ENCODE measurements at regions not wholly inside any gene's neighbourhood (a gene's known extent, or its start where the extent isn't known, plus 50 kb on each side); places are given as distances from the start of the nearest gene placed in this dataset.
"Not testable (repeated sequence)": the region's sequence is repeated elsewhere in the genome, so short reads cannot be mapped to it uniquely, and the experiment has no call there.

DNA sequence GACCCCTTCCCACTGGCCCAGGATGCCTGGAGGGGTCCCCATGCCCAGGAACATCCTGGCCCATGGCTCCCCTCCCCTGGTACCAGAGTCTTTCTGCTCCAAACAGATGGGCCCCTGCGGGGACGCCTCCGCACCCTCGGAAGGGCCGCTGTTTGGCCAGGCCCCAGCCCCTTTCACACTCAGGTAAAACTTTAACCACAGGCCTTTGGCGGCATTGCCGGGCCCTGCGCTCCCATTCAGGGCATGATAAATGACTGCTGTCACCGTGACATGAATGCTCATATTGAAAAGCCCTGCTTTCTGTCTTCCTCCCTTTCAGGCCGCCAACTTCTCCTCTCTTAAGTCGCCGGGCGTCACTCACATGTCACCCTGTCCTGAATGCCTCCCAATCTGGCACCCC lies 141.5 kb upstream of the TOP1 start:
- Histone ChIP-seq H3K4me1 (ENCODE audit: control insufficient read depth in 2 of 2, insufficient read depth in 2 of 2, low read length in 2 of 2) (no peaks in the 10 kb centered on the region), H3K4me2 (replicated peaks; ENCODE audit: low read depth, low read length, poor library complexity, severe bottlenecking) (no peak overlapping the region), H3K4me3 (ENCODE audit: control extremely low read depth in 1 of 5, extremely low read depth in 1 of 5, insufficient read depth in 1 of 5, low read depth in 2 of 5, low read length in 4 of 5) (no peak overlapping the region), H4K20me1 (ENCODE audit: control insufficient read depth, insufficient read depth, low read length, poor library complexity, severe bottlenecking) (no peaks in the 10 kb centered on the region), H3K27ac (ENCODE audit: low read length in 2 of 2) (no peak overlapping the region), H3K27me3 (replicated peaks in 1 of 4; ENCODE audit: control extremely low read depth in 1 of 4, control insufficient read depth in 3 of 4, insufficient read depth in 4 of 4, low read length in 3 of 4) (peaks cover 0 to 3% (median 0%) of the 10 kb centered on the region in 4 experiments), H3K9me3 (ENCODE audit: control extremely low read depth in 1 of 3, control insufficient read depth in 2 of 3, insufficient read depth in 1 of 3, low read length in 2 of 3) (no peaks in the 10 kb centered on the region), H3K9ac (ENCODE audit: low read length) (no peak overlapping the region), H3K36me3 (replicated peaks in 1 of 2; ENCODE audit: control extremely low read depth in 1 of 2, control insufficient read depth in 1 of 2, extremely low read depth in 1 of 2, insufficient read depth in 2 of 2, low read length in 1 of 2) (no peaks in the 10 kb centered on the region), H3K79me2 (ENCODE audit: control insufficient read depth, insufficient read depth, low read length) (no peaks in the 10 kb centered on the region), H2AFZ (ENCODE audit: insufficient read depth, low read depth, low read length, poor library complexity, severe bottlenecking) (no peak overlapping the region)
- Mint-ChIP-seq H3K9me3 (ENCODE audit: insufficient read depth) (no peaks in the 10 kb centered on the region), H3K27ac (no peak overlapping the region), H3K4me3 (no peak overlapping the region), H3K4me1 (no peaks in the 10 kb centered on the region), H3K27me3 (peaks cover 3% of the 10 kb centered on the region)
- no peak for ATAC-seq (ENCODE audit: low read depth)
- WGBS (ENCODE audit: insufficient coverage): 43% methylated on average over 12 of the region's 13 CpGs
- ChIA-PET POLR2A (no interaction called here), CTCF (no interaction called here)
- DNase-seq: no peak
- intact Hi-C loops (cut with micrococcal nuclease): no loop called here
- TF ChIP-seq, protein P1, sequence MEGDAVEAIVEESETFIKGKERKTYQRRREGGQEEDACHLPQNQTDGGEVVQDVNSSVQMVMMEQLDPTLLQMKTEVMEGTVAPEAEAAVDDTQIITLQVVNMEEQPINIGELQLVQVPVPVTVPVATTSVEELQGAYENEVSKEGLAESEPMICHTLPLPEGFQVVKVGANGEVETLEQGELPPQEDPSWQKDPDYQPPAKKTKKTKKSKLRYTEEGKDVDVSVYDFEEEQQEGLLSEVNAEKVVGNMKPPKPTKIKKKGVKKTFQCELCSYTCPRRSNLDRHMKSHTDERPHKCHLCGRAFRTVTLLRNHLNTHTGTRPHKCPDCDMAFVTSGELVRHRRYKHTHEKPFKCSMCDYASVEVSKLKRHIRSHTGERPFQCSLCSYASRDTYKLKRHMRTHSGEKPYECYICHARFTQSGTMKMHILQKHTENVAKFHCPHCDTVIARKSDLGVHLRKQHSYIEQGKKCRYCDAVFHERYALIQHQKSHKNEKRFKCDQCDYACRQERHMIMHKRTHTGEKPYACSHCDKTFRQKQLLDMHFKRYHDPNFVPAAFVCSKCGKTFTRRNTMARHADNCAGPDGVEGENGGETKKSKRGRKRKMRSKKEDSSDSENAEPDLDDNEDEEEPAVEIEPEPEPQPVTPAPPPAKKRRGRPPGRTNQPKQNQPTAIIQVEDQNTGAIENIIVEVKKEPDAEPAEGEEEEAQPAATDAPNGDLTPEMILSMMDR (IDR thresholded peaks at IDR 0.05): no peak
- no peak for TF ChIP-seq EZH2 (IDR thresholded peaks at IDR 0.05; ENCODE audit: borderline replicate concordance, insufficient read depth, low read depth, low read length, poor library complexity, severe bottlenecking)

DNA sequence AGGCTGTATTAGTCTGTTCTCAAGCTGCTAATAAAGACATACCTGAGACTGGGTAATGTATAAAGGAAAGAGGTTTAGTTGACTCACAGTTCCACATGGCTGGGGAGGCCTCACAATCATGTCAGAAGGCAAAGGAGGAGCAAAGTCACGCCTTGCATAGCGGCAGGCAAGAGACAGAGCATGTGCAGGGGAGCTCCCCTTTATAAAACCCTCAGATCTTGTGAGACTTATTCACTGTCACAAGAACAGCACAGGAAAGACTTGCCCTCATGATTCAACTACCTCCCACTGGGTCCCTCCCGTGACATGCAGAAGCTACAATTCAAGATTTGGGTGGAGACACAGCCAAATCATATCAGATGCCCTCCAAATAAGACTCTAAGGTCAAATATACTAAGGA lies 139.4 kb upstream of the TOP1 start:
- POLR2A ChIA-PET; intact Hi-C loops (cut with micrococcal nuclease); H3K4me3 Mint-ChIP-seq; H3K9ac ChIP-seq (ENCODE audit: low read length); H3K79me2 ChIP-seq (ENCODE audit: control insufficient read depth, insufficient read depth, low read length); H3K36me3 ChIP-seq (replicated peaks in 1 of 2; ENCODE audit: control extremely low read depth in 1 of 2, control insufficient read depth in 1 of 2, extremely low read depth in 1 of 2, insufficient read depth in 2 of 2, low read length in 1 of 2); H3K27ac ChIP-seq (ENCODE audit: low read length in 2 of 2); H3K4me3 ChIP-seq (ENCODE audit: control extremely low read depth in 1 of 5, extremely low read depth in 1 of 5, insufficient read depth in 1 of 5, low read depth in 2 of 5, low read length in 4 of 5); H3K27me3 Mint-ChIP-seq; H3K27ac Mint-ChIP-seq; H2AFZ ChIP-seq (ENCODE audit: insufficient read depth, low read depth, low read length, poor library complexity, severe bottlenecking); H3K4me1 ChIP-seq (ENCODE audit: control insufficient read depth in 2 of 2, insufficient read depth in 2 of 2, low read length in 2 of 2); H3K27me3 ChIP-seq (replicated peaks in 1 of 4; ENCODE audit: control extremely low read depth in 1 of 4, control insufficient read depth in 3 of 4, insufficient read depth in 4 of 4, low read length in 3 of 4); H3K9me3 Mint-ChIP-seq (ENCODE audit: insufficient read depth); H4K20me1 ChIP-seq (ENCODE audit: control insufficient read depth, insufficient read depth, low read length, poor library complexity, severe bottlenecking); H3K4me1 Mint-ChIP-seq; H3K4me2 ChIP-seq (replicated peaks; ENCODE audit: low read depth, low read length, poor library complexity, severe bottlenecking); CTCF ChIA-PET; DNase-seq; ATAC-seq (ENCODE audit: low read depth); H3K9me3 ChIP-seq (ENCODE audit: control extremely low read depth in 1 of 3, control insufficient read depth in 2 of 3, insufficient read depth in 1 of 3, low read length in 2 of 3): not testable (repeated sequence)
- 92% methylated on average over 3 of the region's 3 CpGs for WGBS (ENCODE audit: insufficient coverage)

All from B cell (primary cell).